SK-N-MC (cell line): ENCODE measurements at regions not wholly inside any gene's neighbourhood (a gene's known extent, or its start where the extent isn't known, plus 50 kb on each side); places are given as distances from the start of the nearest gene placed in this dataset.

Experiments
- EZH2 ChIP-seq: fragments of 200-600 bp; sonication (generic); IDR thresholded peaks from one replicate; pipeline ENCODE4 v1.6.1; 2017; ENCODE audit warnings: antibody characterized with exemption
- POLR2AphosphoS5 ChIP-seq: IDR thresholded peaks from 2 replicates; pipeline ENCODE4 v1.6.1; 2012; ENCODE audit warnings: mild to moderate bottlenecking, low read depth, low read length, borderline replicate concordance

GRCh38 chr10:57654856-57655255 lies 612.8 kb downstream of the IPMK start:
- TF ChIP-seq EZH2, result no peak
- no peak for TF ChIP-seq POLR2AphosphoS5
